HG02610 (cell line): ENCODE measurements at regions not wholly inside any gene's neighbourhood (a gene's known extent, or its start where the extent isn't known, plus 50 kb on each side); places are given as distances from the start of the nearest gene placed in this dataset.
A peak's percentile ranks its signal among the peaks of the same experiment; 100 is the strongest.
"Not testable (repeated sequence)": the region's sequence is repeated elsewhere in the genome, so short reads cannot be mapped to it uniquely, and the experiment has no call there.

ENCODE experiments used
- ATAC-seq: cut with Tn5 transposase; IDR thresholded peaks from one replicate; pipeline ENCODE4 v1.9.1; 2021; ENCODE audit warnings: mild to moderate bottlenecking, moderate library complexity; ENCODE audit not compliant: unreplicated experiment

DNA sequence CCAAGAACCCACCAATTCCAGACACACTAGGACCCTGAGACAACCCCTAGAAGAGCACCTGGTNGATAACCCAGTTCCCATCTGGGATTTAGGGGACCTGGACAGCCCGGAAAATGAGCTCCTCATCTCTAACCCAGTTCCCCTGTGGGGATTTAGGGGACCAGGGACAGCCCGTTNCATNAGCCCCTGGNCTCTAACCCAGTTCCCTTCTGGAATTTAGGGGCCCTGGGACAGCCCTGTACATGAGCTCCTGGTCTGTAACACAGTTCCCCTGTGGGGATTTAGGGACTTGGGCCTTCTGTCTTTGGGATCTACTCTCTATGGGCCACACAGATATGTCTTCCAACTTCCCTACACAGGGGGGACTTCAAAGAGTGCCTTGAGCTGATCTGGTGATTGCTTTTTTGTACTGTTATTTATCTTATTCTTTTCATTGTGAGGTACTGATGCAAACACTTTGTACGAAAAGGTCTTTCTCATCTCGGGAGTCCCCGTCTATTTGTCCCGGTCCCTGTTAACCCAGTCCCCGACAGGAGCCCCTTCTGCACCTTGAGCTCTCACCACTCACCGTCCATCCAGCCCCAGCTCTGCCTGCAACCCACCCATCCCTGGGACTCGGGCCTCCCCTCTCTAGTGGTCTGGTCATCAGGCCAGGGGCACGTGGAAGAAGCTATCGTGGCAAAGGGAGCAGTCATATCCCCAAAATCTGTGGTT lies 58.2 kb upstream of the PLCXD1 start:
- ATAC-seq, result not testable (repeated sequence)

DNA sequence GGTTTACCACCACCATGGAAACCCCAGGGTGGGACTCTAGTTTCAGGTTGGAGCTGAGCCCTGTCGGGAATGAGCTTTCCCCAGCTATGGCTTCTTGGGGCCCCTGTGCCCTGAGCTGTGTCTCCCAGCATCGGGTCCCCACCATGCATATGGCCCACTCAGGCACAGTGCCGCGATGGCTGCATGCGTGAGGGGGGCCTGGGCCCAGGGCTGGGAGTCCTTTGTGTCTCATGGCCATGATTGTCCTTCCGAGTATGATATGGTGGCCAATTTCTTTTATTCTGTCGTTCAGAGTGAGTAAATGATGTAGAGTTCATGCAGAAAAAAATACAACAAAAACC lies 57.7 kb upstream of the PLCXD1 start:
- not testable (repeated sequence) for ATAC-seq

DNA sequence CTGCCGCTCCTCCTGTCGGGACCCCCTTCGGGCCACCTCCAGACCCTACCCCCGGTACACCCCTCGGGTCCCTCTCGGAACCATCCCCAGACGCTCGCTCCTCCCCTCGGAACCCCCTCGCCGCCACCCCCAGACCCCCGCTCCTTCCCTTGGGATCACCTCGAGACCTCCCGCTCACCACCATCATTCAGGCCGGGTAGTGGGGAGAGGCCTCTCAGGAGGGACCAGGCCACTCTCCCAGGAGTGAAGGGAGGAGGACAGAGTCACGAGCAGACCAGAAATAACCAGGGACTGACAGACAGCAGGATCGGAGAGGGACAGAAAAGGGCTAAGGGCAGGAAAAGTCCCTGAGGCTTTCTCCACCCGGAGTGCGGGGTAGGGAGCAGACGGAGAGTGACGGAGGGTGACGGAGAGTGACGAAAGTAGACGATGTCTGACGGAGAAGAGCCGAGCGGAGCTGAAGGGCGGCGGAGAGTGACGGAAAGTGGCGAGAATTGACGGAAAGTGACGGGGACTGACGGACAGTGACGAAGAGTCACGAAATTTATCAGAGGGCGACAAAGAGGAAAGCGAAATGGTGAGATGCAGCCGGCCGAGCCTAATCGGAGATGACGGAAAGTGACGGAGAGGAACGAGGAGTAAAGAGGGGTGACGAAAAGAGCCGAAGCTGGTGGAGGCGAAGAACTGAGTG lies 54.6 kb upstream of the PLCXD1 start:
- peak; percentile 58 for ATAC-seq

DNA sequence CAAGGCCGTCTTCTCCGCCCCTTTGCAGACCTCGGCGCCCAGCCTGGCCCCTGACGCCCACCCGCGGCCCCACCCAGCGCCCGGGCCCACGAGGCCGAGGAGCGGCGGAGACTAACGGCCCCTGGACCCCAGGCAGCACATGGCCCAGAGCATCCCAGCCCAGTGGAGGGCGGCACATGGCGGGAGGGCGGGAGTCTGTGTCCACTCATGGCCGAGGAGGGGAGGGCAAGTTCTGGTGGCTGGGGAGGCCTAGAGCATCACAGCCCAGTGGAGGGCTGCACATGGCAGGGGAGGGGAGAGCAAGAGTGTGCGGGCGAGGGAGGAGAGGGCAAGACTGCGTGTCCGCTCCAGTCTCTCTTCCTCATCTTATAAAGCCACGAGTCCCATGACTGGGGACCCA lies 53.8 kb upstream of the PLCXD1 start:
- not testable (repeated sequence) for ATAC-seq
